CD4-positive, alpha-beta T cell treated with Interleukin-17A for 1 hour (primary cell): ENCODE measurements at regions not wholly inside any gene's neighbourhood (a gene's known extent, or its start where the extent isn't known, plus 50 kb on each side); places are given as distances from the start of the nearest gene placed in this dataset.

Experiments used
- DNase-seq: peaks from one replicate; pipeline ENCODE4 v3.0.0-alpha.2; 2020

GRCh38 chr6:747028-747427 is 54.1 kb upstream of the EXOC2 start:
- no peak for DNase-seq

- no peak for DNase-seq
Measured at GRCh38 chr6:744666-745353, 51.9 kb upstream of the EXOC2 start.

- DNase-seq = no peak
Measured at GRCh38 chr6:743320-744096, 50.6 kb upstream of the EXOC2 start.
